Activated naive CD4-positive, alpha-beta T cell treated with anti-CD3 and anti-CD28 coated beads for 36 hours (primary cell): ENCODE measurements at regions not wholly inside any gene's neighbourhood (a gene's known extent, or its start where the extent isn't known, plus 50 kb on each side); places are given as distances from the start of the nearest gene placed in this dataset.
"Not testable (repeated sequence)": the region's sequence is repeated elsewhere in the genome, so short reads cannot be mapped to it uniquely, and the experiment has no call there.

Experiments used
- CTCF ChIA-PET: fragments of 350-600 bp; sonication (Branson Sonifier 250); formaldehyde crosslinking; loops from one replicate; lab custom pipeline; 2021; ENCODE audit warnings: antibody characterized with exemption; lab: Charles Lee
- DNase-seq: peaks from one replicate; pipeline ENCODE4 v3.0.0-alpha.2; 2020
- H3K27ac Mint-ChIP-seq: one replicate; pipeline ENCODE4 v1.8.0; 2021; ENCODE audit warnings: mild to moderate bottlenecking, mixed read lengths
- H3K27me3 Mint-ChIP-seq: one replicate; pipeline ENCODE4 v1.8.0; 2021; ENCODE audit warnings: low read depth, mixed read lengths
- H3K36me3 Mint-ChIP-seq: one replicate; pipeline ENCODE4 v1.8.0; 2021; ENCODE audit warnings: low read depth, mixed read lengths
- H3K4me1 Mint-ChIP-seq: one replicate; pipeline ENCODE4 v1.8.0; 2021; ENCODE audit warnings: low read depth, mixed read lengths
- H3K4me3 Mint-ChIP-seq: one replicate; pipeline ENCODE4 v1.8.0; 2021; ENCODE audit warnings: mild to moderate bottlenecking, moderate library complexity, mixed read lengths
- H3K9me3 Mint-ChIP-seq: one replicate; pipeline ENCODE4 v1.8.0; 2021; ENCODE audit warnings: mixed read lengths
- intact Hi-C: fragments of 100-400 bp; cut with micrococcal nuclease; formaldehyde crosslinking; loops from one replicate; pipeline ENCODE4 v1.15.1; 2023

GRCh38 chr9:109639674-109640579 is 140.1 kb upstream of the PALM2AKAP2 start:
- CTCF ChIA-PET: no interaction called here
- intact Hi-C loops: no loop called here

GRCh38 chr9:109640580-109641371 is 139.2 kb upstream of the PALM2AKAP2 start:
- no peak overlapping the region for H3K4me3 Mint-ChIP-seq
- peaks cover 45% of the 10 kb centered on the region for H3K27me3 Mint-ChIP-seq
- H3K27ac Mint-ChIP-seq: no peak overlapping the region
- H3K36me3 Mint-ChIP-seq: no peaks in the 10 kb centered on the region
- no peaks in the 10 kb centered on the region for H3K4me1 Mint-ChIP-seq
- intact Hi-C loops: no loop called here
- no peak for DNase-seq
- H3K9me3 Mint-ChIP-seq: no peaks in the 10 kb centered on the region
- CTCF ChIA-PET: no interaction called here

More at GRCh38 chr9:109639674-109640579, 140.1 kb upstream of the PALM2AKAP2 start:
- Mint-ChIP-seq H3K9me3 (no peaks in the 10 kb centered on the region), H3K36me3 (no peaks in the 10 kb centered on the region), H3K27ac (no peak overlapping the region), H3K27me3 (peaks cover 44% of the 10 kb centered on the region), H3K4me3 (no peak overlapping the region), H3K4me1 (no peaks in the 10 kb centered on the region)
- no peak for DNase-seq

GRCh38 chr9:109641372-109641659 is 138.7 kb upstream of the PALM2AKAP2 start:
- H3K27me3 Mint-ChIP-seq: peaks cover 44% of the 10 kb centered on the region
- intact Hi-C loops: no loop called here
- H3K9me3 Mint-ChIP-seq: no peaks in the 10 kb centered on the region
- DNase-seq: no peak
- CTCF ChIA-PET: no interaction called here
- no peak overlapping the region for H3K27ac Mint-ChIP-seq
- H3K4me3 Mint-ChIP-seq: no peak overlapping the region
- H3K4me1 Mint-ChIP-seq: no peaks in the 10 kb centered on the region
- no peaks in the 10 kb centered on the region for H3K36me3 Mint-ChIP-seq

- H3K4me1 Mint-ChIP-seq: no peaks in the 10 kb centered on the region
- peaks cover 3% of the 10 kb centered on the region for H3K27me3 Mint-ChIP-seq
- H3K9me3 Mint-ChIP-seq: no peaks in the 10 kb centered on the region
- CTCF ChIA-PET: no interaction called here
- DNase-seq: no peak
- H3K36me3 Mint-ChIP-seq: no peaks in the 10 kb centered on the region
- intact Hi-C loops: no loop called here
- H3K4me3 Mint-ChIP-seq: no peak overlapping the region
- no peak overlapping the region for H3K27ac Mint-ChIP-seq
Observed at GRCh38 chr9:109652112-109652511, 127.9 kb upstream of the PALM2AKAP2 start.

- no peak for DNase-seq
- Mint-ChIP-seq H3K4me1 (no peaks in the 10 kb centered on the region), H3K27me3 (peaks cover 3% of the 10 kb centered on the region), H3K4me3 (no peak overlapping the region), H3K27ac (no peak overlapping the region), H3K36me3 (no peaks in the 10 kb centered on the region), H3K9me3 (no peaks in the 10 kb centered on the region)
- intact Hi-C loops: no loop called here
- CTCF ChIA-PET: no interaction called here
Observed at GRCh38 chr9:109652971-109653370, 127.0 kb upstream of the PALM2AKAP2 start.

- DNase-seq: no peak
- no peaks in the 10 kb centered on the region for H3K4me1 Mint-ChIP-seq
- no peaks in the 10 kb centered on the region for H3K9me3 Mint-ChIP-seq
- CTCF ChIA-PET: no interaction called here
- intact Hi-C loops: no loop called here
- peaks cover 3% of the 10 kb centered on the region for H3K27me3 Mint-ChIP-seq
- no peaks in the 10 kb centered on the region for H3K36me3 Mint-ChIP-seq
- no peak overlapping the region for H3K27ac Mint-ChIP-seq
- no peak overlapping the region for H3K4me3 Mint-ChIP-seq
Observed at GRCh38 chr9:109653470-109653869, 126.5 kb upstream of the PALM2AKAP2 start.

GRCh38 chr9:109663978-109664377 is 116.0 kb upstream of the PALM2AKAP2 start:
- H3K27ac Mint-ChIP-seq, H3K4me1 Mint-ChIP-seq, H3K4me3 Mint-ChIP-seq, H3K27me3 Mint-ChIP-seq, intact Hi-C loops, H3K36me3 Mint-ChIP-seq, DNase-seq, CTCF ChIA-PET: not testable (repeated sequence)
- H3K9me3 Mint-ChIP-seq: peaks cover 25% of the 10 kb centered on the region

- H3K9me3 Mint-ChIP-seq: peaks cover 20% of the 10 kb centered on the region
- H3K4me1 Mint-ChIP-seq, H3K36me3 Mint-ChIP-seq, H3K4me3 Mint-ChIP-seq, CTCF ChIA-PET, DNase-seq, H3K27me3 Mint-ChIP-seq, H3K27ac Mint-ChIP-seq, intact Hi-C loops: not testable (repeated sequence)
Observed at GRCh38 chr9:109665736-109666135, 114.3 kb upstream of the PALM2AKAP2 start.

GRCh38 chr9:109681301-109681700 is 98.7 kb upstream of the PALM2AKAP2 start:
- Mint-ChIP-seq H3K4me3 (no peak overlapping the region), H3K27me3 (peaks cover 2% of the 10 kb centered on the region), H3K9me3 (no peaks in the 10 kb centered on the region), H3K27ac (no peak overlapping the region), H3K36me3 (no peaks in the 10 kb centered on the region), H3K4me1 (no peaks in the 10 kb centered on the region)
- no peak for DNase-seq
- intact Hi-C loops: no loop called here
- CTCF ChIA-PET: no interaction called here

- H3K27me3 Mint-ChIP-seq: peaks cover 2% of the 10 kb centered on the region
- DNase-seq: no peak
- CTCF ChIA-PET: no interaction called here
- H3K27ac Mint-ChIP-seq: no peak overlapping the region
- no peaks in the 10 kb centered on the region for H3K4me1 Mint-ChIP-seq
- H3K4me3 Mint-ChIP-seq: no peak overlapping the region
- H3K36me3 Mint-ChIP-seq: no peaks in the 10 kb centered on the region
- H3K9me3 Mint-ChIP-seq: peaks cover under 1% of the 10 kb centered on the region
- intact Hi-C loops: no loop called here
Observed at GRCh38 chr9:109682227-109682626, 97.8 kb upstream of the PALM2AKAP2 start.

- Mint-ChIP-seq H3K9me3 (peaks cover 3% of the 10 kb centered on the region), H3K36me3 (no peaks in the 10 kb centered on the region), H3K4me1 (no peaks in the 10 kb centered on the region), H3K27ac (no peak overlapping the region), H3K4me3 (no peak overlapping the region), H3K27me3 (peaks cover 2% of the 10 kb centered on the region)
- no peak for DNase-seq
- CTCF ChIA-PET: no interaction called here
- intact Hi-C loops: no loop called here
Observed at GRCh38 chr9:109683521-109683920, 96.5 kb upstream of the PALM2AKAP2 start.

- H3K27ac Mint-ChIP-seq: no peak overlapping the region
- CTCF ChIA-PET: no interaction called here
- peaks cover 3% of the 10 kb centered on the region for H3K9me3 Mint-ChIP-seq
- H3K4me3 Mint-ChIP-seq: no peak overlapping the region
- no peak for DNase-seq
- no peaks in the 10 kb centered on the region for H3K4me1 Mint-ChIP-seq
- intact Hi-C loops: no loop called here
- peaks cover 2% of the 10 kb centered on the region for H3K27me3 Mint-ChIP-seq
- H3K36me3 Mint-ChIP-seq: no peaks in the 10 kb centered on the region
Observed at GRCh38 chr9:109689701-109690100, 90.3 kb upstream of the PALM2AKAP2 start.

- CTCF ChIA-PET: no interaction called here
- no peak overlapping the region for H3K27ac Mint-ChIP-seq
Observed at GRCh38 chr9:109699019-109699418, 81.0 kb upstream of the PALM2AKAP2 start.

More at GRCh38 chr9:109699019-109699418, 81.0 kb upstream of the PALM2AKAP2 start:
- H3K4me1 Mint-ChIP-seq: no peaks in the 10 kb centered on the region
- intact Hi-C loops: no loop called here
- H3K9me3 Mint-ChIP-seq: no peaks in the 10 kb centered on the region
- peaks cover 4% of the 10 kb centered on the region for H3K27me3 Mint-ChIP-seq
- DNase-seq: no peak
- H3K36me3 Mint-ChIP-seq: no peaks in the 10 kb centered on the region
- no peak overlapping the region for H3K4me3 Mint-ChIP-seq
